ENCODE measurements at regions not wholly inside any gene's neighbourhood (a gene's known extent, or its start where the extent isn't known, plus 50 kb on each side); places are given as distances from the start of the nearest gene placed in this dataset.

- DNase-seq (ENCODE audit: low read depth in 1 of 2, low spot score in 1 of 2) (no peak), ATAC-seq (no peak), FAIRE-seq (no peak)
- Histone ChIP-seq H3K27ac (no peak overlapping the region), H3K9me3 (no peaks in the 10 kb centered on the region), H3K4me3 (no peak overlapping the region), H3K4me2 (no peak overlapping the region), H3K4me1 (no peaks in the 10 kb centered on the region)
- ChIA-PET CTCF (no interaction called here), POLR2A (no interaction called here)
- TF ChIP-seq MYC (IDR thresholded peaks at IDR 0.05; ENCODE audit: borderline replicate concordance, low read length) (no peak), KDM5A (IDR thresholded peaks at IDR 0.05) (no peak), NFE2L2 (conservative IDR thresholded peaks at IDR 0.05; ENCODE audit: low read length) (no peak), CHD2 (IDR thresholded peaks at IDR 0.05; ENCODE audit: low read length, partially characterized antibody) (no peak), RCOR1 (IDR thresholded peaks at IDR 0.05; ENCODE audit: low read depth, low read length) (no peak), MAZ (IDR thresholded peaks at IDR 0.05; ENCODE audit: borderline replicate concordance, low read depth, low read length) (no peak), E2F6 (IDR thresholded peaks at IDR 0.05; ENCODE audit: borderline replicate concordance, low read depth) (no peak), ATOH8 (CRISPR knock-in tag; IDR thresholded peaks at IDR 0.05; ENCODE audit: low read depth) (no peak), HDAC2 (IDR thresholded peaks at IDR 0.05) (no peak)
- TF ChIP-seq, protein P1, sequence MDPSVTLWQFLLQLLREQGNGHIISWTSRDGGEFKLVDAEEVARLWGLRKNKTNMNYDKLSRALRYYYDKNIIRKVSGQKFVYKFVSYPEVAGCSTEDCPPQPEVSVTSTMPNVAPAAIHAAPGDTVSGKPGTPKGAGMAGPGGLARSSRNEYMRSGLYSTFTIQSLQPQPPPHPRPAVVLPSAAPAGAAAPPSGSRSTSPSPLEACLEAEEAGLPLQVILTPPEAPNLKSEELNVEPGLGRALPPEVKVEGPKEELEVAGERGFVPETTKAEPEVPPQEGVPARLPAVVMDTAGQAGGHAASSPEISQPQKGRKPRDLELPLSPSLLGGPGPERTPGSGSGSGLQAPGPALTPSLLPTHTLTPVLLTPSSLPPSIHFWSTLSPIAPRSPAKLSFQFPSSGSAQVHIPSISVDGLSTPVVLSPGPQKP (IDR thresholded peaks at IDR 0.05; ENCODE audit: low read depth, low read length): no peak
- TF ChIP-seq, protein P2, sequence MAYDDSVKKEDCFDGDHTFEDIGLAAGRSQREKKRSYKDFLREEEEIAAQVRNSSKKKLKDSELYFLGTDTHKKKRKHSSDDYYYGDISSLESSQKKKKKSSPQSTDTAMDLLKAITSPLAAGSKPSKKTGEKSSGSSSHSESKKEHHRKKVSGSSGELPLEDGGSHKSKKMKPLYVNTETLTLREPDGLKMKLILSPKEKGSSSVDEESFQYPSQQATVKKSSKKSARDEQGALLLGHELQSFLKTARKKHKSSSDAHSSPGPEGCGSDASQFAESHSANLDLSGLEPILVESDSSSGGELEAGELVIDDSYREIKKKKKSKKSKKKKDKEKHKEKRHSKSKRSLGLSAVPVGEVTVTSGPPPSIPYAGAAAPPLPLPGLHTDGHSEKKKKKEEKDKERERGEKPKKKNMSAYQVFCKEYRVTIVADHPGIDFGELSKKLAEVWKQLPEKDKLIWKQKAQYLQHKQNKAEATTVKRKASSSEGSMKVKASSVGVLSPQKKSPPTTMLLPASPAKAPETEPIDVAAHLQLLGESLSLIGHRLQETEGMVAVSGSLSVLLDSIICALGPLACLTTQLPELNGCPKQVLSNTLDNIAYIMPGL (CRISPR knock-in tag; IDR thresholded peaks at IDR 0.05; ENCODE audit: borderline replicate concordance): no peak
These were observed 344.1 kb downstream of the NPIPA8 start for GRCh38 chr16:17992416-17992815.

DNA sequence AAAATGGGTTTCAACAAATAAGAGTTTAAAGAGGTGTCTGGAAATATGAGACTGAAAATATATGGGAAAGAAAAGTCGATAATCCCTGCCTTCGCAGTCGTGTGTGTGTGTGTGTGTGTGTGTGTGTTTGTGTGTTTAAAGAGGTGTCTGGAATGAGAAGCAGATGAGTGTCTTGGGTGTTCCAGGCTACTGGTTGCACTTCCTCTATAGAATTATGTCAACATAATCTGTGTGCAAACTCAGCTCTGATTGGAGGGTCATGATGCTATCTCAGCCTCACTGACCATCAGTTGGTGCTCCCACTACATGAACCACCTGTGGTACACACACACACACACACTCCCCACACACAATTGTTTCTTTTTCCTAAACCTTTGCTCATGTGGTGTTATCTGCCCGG lies 347.3 kb downstream of the NPIPA8 start:
- DNase-seq (ENCODE audit: low read depth in 1 of 2, low spot score in 1 of 2) (no peak), FAIRE-seq (no peak), ATAC-seq (no peak)
- no peak overlapping the region for H3K4me2 ChIP-seq
- TF ChIP-seq KDM5A (IDR thresholded peaks at IDR 0.05): no peak
- no peak for TF ChIP-seq NPAS2 (CRISPR knock-in tag; IDR thresholded peaks at IDR 0.05; ENCODE audit: borderline replicate concordance)
- no peak for TF ChIP-seq ZC3H11A (IDR thresholded peaks at IDR 0.05)
- TF ChIP-seq BHLHE40 (IDR thresholded peaks at IDR 0.05; ENCODE audit: low read depth, low read length): no peak
- TF ChIP-seq RAD21 (conservative IDR thresholded peaks at IDR 0.05 in 1 of 2, IDR thresholded peaks at IDR 0.05 in 1 of 2): no peak
- no peak for TF ChIP-seq BCL3 (IDR thresholded peaks at IDR 0.05)
- TF ChIP-seq MYC (IDR thresholded peaks at IDR 0.05; ENCODE audit: borderline replicate concordance, low read length): no peak
- TF ChIP-seq, protein P2 (CRISPR knock-in tag; IDR thresholded peaks at IDR 0.05; ENCODE audit: borderline replicate concordance): no peak
- TF ChIP-seq E2F6 (IDR thresholded peaks at IDR 0.05; ENCODE audit: borderline replicate concordance, low read depth): no peak
- TF ChIP-seq CHD4 (IDR thresholded peaks at IDR 0.05; ENCODE audit: borderline replicate concordance): no peak
- TF ChIP-seq, protein P3, sequence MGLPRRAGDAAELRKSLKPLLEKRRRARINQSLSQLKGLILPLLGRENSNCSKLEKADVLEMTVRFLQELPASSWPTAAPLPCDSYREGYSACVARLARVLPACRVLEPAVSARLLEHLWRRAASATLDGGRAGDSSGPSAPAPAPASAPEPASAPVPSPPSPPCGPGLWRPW (IDR thresholded peaks at IDR 0.05): no peak
- no peak overlapping the region for H3K27ac ChIP-seq
- H3K9me3 ChIP-seq: no peaks in the 10 kb centered on the region
- no peak overlapping the region for H3K4me3 ChIP-seq
- no peaks in the 10 kb centered on the region for H3K4me1 ChIP-seq
- POLR2A ChIA-PET: no interaction called here
- CTCF ChIA-PET: interaction anchor here (0.8 kb wide), 1 partner anchor 10 kb away, joined by 3 read pairs; no protein-coding TSS in a partner anchor
- WGBS (ENCODE audit: missing lambda C conversion rate): under 1% methylated on average over 4 of the region's 4 CpGs
